ENCODE measurements at regions not wholly inside any gene's neighbourhood (a gene's known extent, or its start where the extent isn't known, plus 50 kb on each side); places are given as distances from the start of the nearest gene placed in this dataset.

- no peak for DNase-seq (ENCODE audit: low read depth in 1 of 2, low spot score in 1 of 2)
- no peak overlapping the region for H3K4me3 ChIP-seq (replicated peaks; ENCODE audit: insufficient read depth, low read length)
- no peaks in the 10 kb centered on the region for H3K27me3 ChIP-seq (ENCODE audit: insufficient read depth, poor library complexity, severe bottlenecking)
- TF ChIP-seq POLR2AphosphoS5 (IDR thresholded peaks at IDR 0.05; ENCODE audit: low read depth) (no peak), REST (IDR thresholded peaks at IDR 0.05; ENCODE audit: insufficient replicate concordance, low read depth) (no peak), CTCF (IDR thresholded peaks at IDR 0.05; ENCODE audit: insufficient read depth, low read length) (no peak), SPI1 (IDR thresholded peaks at IDR 0.05; ENCODE audit: borderline replicate concordance, low read depth) (no peak), GABPA (IDR thresholded peaks at IDR 0.05; ENCODE audit: low read depth) (no peak)
- no peak overlapping the region for H3K27ac ChIP-seq (replicated peaks)
Measured at GRCh38 chr19:5222178-5222577, 118.4 kb downstream of the PTPRS start.

GRCh38 chr19:5220866-5221265 lies 119.7 kb downstream of the PTPRS start:
- no peak for DNase-seq (ENCODE audit: low read depth in 1 of 2, low spot score in 1 of 2)
- TF ChIP-seq GABPA (IDR thresholded peaks at IDR 0.05; ENCODE audit: low read depth) (no peak), SPI1 (IDR thresholded peaks at IDR 0.05; ENCODE audit: borderline replicate concordance, low read depth) (no peak), POLR2AphosphoS5 (IDR thresholded peaks at IDR 0.05; ENCODE audit: low read depth) (no peak), REST (IDR thresholded peaks at IDR 0.05; ENCODE audit: insufficient replicate concordance, low read depth) (no peak), CTCF (IDR thresholded peaks at IDR 0.05; ENCODE audit: insufficient read depth, low read length) (no peak)
- H3K4me3 ChIP-seq (replicated peaks; ENCODE audit: insufficient read depth, low read length), result no peak overlapping the region
- no peak overlapping the region for H3K27ac ChIP-seq (replicated peaks)
- no peaks in the 10 kb centered on the region for H3K27me3 ChIP-seq (ENCODE audit: insufficient read depth, poor library complexity, severe bottlenecking)

GRCh38 chr19:5220361-5220760 lies 120.3 kb downstream of the PTPRS start:
- Histone ChIP-seq H3K27me3 (ENCODE audit: insufficient read depth, poor library complexity, severe bottlenecking) (no peaks in the 10 kb centered on the region), H3K4me3 (replicated peaks; ENCODE audit: insufficient read depth, low read length) (no peak overlapping the region), H3K27ac (replicated peaks) (no peak overlapping the region)
- TF ChIP-seq SPI1 (IDR thresholded peaks at IDR 0.05; ENCODE audit: borderline replicate concordance, low read depth) (no peak), CTCF (IDR thresholded peaks at IDR 0.05; ENCODE audit: insufficient read depth, low read length) (no peak), GABPA (IDR thresholded peaks at IDR 0.05; ENCODE audit: low read depth) (no peak), POLR2AphosphoS5 (IDR thresholded peaks at IDR 0.05; ENCODE audit: low read depth) (no peak), REST (IDR thresholded peaks at IDR 0.05; ENCODE audit: insufficient replicate concordance, low read depth) (no peak)
- no peak for DNase-seq (ENCODE audit: low read depth in 1 of 2, low spot score in 1 of 2)
